NCI-H524 treated with DMSO at 0.1 percent for 48 hours (cell line): ENCODE measurements at regions not wholly inside any gene's neighbourhood (a gene's known extent, or its start where the extent isn't known, plus 50 kb on each side); places are given as distances from the start of the nearest gene placed in this dataset.

Experiments
- DNase-seq: peaks from one replicate; lab custom pipeline; 2025; lab: John Stamatoyannopoulos, UW

DNA sequence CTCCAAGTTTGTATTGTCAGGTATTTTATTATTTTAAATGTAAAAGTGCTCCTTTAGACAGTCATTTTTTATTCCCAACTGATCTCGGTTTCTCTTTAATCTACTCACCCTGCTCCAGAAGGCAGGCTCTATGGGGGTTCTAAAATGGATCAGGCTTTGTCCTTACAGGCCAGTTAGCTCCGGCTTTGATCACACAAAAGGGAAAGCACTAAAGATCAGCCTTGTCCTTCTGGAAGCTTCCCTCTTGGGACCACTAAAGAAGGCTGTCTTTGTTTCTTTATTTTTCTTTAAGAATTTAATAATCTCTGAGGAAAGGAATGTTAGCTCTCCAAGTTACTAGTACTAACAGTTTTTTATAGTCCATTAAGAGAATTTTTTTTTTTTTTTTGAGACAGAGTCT lies 560.5 kb upstream of the ZNF717 start:
- DNase-seq = no peak

DNA sequence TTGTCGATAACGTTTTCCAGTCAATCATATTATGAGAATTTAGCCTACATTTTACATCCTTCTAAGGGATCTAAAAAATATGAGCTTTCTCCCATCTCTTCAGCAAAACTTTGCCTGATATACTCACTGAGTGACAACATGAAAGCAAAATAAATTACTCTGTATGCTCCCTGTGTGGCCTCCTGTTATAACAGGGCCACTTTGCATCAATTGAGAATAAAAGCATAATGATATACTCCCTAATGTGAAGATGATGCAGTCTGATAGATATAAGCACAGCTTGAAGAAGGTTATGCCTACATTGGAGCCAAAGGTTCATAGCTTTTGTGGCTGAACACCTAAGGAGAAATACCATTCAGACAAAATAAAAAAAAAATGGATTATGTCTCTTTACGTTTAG lies 561.3 kb upstream of the ZNF717 start:
- no peak for DNase-seq

DNA sequence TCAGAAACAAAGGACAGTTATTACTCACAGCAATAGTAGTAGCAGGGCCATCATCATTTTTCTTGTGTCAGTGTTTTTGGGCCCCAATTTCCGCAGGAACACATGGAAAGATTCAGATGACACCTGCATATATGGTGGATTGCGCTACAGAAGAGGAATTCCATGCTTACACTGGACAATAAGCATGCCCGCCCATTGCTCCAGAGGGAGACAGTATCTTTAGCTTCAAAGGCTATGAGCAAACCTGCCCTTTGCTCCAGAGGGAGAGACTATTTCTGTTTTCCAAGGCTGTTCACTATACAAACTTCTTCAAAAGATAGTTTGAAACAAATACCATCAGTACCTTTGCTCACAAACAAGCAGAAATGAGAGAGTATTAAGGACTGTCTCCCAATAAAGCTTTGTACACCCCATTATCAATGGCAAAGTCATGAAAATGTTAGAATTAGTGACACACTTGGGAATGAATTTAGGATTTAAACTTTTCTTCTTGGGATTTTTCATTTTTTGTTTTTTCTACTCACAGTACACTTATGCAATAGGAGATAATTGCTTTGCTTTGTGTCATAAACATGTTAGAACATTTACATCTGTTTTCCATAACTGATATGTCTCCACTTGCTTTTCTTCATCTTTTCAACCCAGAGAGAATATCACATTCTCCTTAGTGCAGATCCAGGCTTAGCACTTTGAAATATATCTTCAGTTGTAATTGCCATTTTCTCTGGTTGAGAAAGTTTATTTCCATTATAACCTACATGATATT lies 564.5 kb upstream of the ZNF717 start:
- no peak for DNase-seq

DNA sequence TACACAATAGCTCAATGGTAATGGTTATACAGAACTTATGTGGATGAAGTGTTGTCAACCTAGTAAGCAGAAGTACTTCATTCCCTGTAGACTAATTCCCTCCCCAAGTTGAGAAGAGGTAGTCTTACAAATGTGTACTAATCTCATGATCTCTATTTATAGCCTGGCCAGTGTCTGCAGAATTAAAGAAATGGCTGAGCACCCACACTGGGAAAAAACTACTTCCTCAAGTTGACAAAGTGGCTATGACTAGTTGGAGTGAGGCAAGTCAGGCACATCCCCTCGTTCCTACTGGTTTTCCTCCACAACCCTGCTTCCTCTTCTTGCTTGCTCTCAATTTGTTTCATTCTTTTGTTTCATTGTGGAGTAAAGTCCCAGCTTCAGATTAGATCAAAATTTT lies 566.7 kb upstream of the ZNF717 start:
- no peak for DNase-seq

DNA sequence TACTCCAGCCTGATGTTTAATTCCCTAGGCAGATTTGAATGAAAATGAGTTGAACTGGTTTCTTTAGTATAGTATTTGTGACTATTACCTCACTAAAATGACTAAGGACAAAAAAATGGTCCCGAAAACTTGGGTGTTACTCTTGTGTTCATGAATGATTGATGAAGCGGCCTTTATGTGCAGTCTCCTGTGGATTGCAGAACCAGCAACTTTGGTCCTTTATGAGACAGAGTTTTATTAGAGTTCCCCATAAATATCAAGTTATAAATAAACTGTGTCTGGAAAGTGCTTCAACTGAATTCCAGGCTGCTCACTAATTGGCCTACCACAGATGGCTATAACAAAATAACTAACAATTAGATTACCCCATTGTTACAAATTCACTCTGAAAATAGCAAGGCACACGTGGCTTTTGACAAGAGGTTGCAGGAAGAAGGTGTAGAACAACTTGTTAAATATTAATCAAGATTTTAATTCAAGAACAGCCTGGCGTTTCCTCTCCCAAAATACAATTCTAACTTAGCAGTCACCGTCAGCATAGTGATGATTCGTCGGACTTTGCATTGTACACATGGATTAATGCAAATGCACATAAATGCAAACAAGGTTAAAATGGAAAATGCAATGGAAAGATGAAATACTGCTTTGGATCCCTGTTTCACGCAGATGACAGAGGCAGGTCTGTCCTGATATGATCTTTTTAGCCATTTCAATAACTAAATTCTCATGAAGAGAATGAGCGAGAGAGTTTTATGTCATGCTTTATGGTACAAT lies 567.3 kb upstream of the ZNF717 start:
- no peak for DNase-seq

DNA sequence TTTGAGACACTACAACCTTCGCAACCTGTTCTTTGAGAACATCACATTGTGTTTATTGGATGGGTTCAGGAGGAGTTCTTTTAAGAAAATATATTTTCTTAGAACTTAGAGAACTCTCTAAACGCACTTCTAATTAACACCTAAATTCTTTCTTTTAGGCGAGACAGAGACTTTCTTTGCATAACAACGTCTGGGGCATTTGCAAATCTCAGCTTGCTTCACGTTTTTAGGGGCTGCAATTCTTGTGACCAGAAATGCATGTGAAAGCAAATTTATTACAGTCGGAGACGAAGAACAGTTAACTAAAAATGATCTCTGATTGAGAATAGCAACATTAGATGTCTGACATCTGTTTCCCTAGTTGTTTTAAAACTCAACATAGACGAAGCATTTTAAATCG lies 568.3 kb upstream of the ZNF717 start:
- no peak for DNase-seq

DNA sequence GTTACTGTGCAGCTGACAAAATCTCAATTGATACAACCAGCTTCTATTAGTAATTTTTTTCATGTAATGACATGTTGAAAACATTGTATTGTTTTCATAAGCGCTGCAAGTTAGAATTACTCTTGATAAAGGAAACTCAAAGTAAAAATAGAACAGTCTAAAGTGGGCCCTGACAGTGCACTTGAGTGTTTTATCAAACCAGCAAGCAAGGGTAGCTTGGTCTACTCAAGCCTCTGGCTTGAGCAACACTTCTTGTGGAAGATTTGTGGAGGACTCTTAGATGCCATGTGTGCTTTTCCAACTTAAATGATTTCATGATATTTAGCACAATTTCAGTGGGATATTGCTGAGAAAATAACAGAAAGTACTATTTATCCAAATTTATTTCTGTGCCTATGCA lies 575.7 kb upstream of the ZNF717 start:
- no peak for DNase-seq

DNA sequence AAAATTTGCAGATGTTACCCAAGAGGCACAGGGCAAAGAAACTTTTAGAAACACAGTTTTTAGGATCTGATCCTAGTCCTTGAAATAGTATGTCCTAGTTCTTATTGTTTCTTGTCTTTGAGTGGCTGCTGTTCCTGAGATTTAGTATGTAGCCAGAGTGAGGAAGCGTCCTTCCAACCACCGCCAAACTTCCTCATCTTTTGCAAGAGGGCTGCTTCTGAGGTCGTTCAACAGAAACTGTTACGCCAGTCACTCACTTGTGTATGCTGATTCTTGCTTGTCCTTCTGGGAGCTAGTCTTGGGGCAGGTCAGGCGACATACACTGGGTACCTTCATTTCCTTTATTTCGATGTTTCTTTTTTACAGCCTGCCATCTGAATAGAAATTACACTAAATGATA lies 577.3 kb upstream of the ZNF717 start:
- DNase-seq = no peak

DNA sequence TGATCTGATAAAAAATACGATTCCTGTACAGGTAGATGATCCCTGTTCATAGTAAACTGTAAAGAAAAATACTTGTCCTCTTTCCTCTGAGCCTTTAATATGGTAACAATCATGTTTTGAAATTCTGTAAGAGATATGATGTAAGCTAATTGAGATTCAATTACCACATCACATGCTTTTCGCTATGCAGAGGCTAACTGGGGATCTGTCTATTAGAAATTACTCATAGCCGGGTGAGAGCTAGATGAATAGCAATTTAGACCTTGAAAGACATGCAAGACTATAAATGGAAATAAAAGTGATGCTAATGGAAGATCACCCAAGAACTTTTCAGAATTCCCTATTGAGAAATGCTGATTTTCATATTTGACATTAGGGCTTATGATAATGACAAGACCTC lies 579.9 kb upstream of the ZNF717 start:
- DNase-seq = no peak

DNA sequence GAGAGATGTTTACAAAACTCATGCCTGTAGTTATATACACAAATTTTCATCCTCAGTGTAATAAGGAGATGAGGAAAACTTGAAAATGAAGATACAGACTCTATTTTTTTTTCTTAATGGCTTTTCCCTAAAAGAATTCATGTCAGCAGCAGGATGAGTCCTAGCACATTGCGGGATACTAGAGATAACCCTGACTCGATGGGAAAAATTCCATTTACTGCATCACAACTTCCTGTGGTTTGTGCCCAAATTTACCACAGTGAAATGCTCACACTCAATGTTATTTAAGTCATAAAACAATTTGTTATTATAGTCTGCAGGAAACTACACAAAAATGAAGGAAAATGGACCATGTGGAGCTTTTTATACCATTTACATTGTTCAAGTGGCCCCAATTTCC lies 581.9 kb upstream of the ZNF717 start:
- DNase-seq = no peak

DNA sequence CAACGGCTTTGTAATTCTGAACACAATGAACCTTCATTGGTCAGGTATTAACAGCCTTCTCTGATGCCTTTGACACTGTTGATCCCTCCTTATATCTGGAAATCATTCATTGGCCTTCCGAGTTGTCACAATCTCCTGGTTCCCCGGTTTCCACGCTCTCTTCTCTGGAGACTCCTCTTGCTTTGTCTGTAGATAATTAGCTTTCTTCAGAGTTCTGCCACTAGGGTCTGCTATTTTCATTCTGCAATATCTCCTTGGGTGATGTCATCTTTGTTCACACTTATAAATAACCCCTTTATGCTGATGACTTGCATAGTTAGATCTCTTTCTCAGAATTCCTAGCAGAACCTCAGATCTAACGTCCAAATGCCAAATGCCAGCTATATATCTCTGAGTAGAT lies 583.8 kb upstream of the ZNF717 start:
- no peak for DNase-seq

DNA sequence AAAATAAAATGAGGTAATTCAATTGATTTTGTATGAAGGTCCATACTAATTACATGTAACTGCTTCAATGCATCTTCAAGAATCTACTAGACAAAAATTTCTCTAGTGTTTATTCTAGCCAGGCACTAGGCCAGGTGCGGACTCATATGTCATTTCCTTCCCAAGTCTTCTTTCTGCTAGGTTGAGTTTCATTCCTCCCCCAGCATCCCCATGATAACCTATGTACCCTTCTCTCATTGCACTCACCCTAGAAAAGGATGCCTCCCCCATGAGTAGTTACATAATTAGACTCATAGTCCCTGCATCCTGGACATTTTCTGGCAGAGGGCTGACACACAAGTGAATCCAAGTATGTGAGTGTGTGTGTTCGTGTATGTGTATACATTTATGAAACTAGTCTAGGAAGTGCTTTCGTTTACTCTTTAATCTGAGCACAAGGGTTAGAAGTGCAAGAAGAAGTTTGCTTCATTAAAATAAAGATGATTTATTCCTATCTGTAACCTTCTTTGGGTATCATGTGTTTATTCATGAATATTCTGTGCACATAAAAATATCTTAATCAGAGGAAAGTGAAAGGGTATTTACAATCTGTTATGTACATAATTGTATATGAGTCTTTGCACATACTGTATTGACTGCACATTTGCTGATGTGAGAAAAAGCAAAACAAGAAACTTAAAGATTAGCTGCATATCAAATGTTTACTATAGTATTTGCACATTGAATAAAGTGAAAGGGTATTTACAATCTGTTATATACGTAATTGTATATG lies 585.6 kb upstream of the ZNF717 start:
- DNase-seq = no peak

DNA sequence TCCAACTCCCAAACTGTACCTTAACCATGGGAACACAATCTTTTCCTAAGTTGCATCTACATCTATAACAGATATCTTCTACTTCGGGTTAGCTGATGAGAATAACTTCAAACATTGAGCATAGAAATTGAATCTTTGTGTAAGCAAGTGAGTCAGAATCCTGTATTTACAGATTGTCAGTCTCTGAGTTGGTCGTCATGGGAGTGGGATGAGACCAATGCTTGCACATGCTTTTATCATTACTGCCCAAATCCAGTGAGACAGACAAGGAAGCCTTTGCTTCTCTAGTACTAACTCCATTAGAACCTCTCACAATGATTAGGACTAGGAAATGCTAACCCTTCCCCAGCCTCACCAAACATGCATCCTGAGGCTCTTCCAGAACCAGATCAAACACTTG lies 587.1 kb upstream of the ZNF717 start:
- no peak for DNase-seq

DNA sequence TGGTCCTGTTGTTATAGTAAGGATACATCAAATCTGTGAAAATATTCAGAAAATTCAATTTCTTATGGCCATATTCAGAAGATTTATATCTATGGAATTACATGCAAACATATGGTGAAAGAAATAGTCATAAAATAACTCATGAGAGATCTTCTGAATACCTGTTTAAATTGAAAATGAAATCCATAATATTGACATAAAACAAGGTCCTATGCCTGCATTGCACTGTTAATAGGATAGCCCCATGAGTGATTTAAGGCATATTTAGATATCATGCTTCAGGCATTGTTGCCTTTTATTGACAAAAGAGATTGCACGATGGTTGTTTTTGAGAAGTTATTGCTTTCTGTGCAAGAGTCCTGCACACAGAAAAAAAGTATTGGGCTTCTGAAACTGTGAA lies 591.7 kb upstream of the ZNF717 start:
- DNase-seq = no peak

DNA sequence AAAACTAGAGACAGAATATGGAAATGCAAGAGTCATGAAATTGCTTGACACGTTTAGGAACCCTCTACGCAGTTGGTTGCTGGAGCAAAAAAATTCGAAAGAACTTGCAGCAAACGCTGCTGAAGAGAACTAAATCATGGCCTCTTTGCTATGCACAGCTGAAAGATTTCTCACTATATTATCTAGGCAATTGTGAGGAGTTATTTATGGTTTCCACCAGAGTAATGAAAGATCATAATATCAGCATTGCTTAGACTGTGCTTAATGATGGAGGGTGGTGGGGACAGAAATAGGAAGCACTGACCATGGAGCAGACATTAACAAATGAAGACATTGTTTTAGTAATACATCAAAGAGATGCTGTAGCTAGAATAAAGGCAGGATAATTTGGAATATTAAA lies 593.4 kb upstream of the ZNF717 start:
- DNase-seq = no peak

DNA sequence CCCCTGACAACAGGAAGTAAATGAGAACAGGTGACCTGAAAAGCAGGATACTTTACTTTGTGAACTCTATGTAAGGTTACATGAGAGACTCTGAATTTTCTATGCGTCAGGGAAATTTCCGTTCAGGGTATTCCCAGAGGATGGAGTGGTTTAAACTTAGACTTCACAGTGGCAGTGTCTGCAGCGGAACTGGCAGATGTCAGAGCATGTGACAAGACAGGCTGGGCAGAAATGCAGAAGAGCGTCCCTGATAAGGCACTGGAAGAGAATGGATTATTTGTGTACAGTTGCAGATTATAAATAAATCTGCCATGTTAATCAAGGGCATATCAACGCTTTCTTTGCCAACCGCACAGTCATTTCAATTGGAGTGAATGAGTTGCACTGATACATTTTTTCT lies 598.4 kb upstream of the ZNF717 start:
- DNase-seq = peak; percentile 9

DNA sequence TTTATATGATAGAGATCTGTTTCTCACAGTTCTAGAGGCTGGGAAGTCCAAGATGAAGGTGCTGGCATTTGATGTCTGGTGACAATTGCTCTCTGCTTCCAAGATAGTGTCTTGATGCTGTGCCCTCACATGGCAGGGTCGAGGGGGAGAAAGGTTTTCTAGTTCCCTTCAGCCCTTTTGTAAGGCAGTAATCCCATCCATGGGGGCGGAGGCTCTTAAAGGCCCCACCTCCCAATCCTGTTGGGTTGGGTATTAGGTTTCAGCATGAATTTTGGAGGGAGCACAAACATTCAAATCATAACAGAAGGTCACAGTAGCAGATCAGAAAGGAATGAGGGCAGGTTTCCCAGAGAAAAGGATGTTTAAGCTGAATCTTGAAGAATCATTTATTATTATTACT lies 601.7 kb upstream of the ZNF717 start:
- DNase-seq = no peak

DNA sequence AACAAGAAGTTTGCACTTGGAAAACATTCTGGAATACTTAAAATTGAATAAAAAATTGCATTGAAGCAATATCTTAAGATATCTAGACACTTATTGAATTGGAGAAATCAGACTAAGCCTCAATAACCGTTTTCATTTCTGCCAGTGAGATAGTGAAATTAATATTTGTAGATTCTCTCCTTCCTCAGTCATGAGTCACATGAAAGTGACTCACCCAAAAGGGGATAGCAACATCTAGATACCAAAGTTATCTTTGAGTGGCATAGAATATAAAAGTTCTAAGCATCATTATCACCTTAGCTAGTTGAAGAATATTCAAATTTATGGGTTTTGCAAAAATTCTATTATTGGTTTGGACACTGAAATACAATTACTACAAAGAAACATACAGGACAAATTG lies 614.8 kb upstream of the ZNF717 start:
- DNase-seq = no peak

DNA sequence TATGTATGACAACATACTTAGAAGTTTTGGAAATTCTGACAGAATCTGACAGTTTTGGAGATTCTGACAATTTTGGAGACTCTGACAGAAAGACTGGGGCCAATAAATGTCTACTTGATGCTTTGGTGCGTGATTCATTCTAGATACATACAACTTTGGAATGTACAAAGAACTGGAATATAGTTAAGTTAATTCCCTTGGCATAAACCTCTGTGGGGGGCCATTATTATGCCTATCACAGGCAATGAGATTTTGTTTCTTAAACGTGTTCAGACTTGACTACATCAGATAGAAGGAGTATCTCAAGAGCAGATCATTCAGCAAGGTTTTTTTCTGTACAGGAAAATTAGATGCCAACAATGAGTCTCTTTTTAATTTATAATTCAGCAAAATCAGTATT lies 617.6 kb upstream of the ZNF717 start:
- no peak for DNase-seq

DNA sequence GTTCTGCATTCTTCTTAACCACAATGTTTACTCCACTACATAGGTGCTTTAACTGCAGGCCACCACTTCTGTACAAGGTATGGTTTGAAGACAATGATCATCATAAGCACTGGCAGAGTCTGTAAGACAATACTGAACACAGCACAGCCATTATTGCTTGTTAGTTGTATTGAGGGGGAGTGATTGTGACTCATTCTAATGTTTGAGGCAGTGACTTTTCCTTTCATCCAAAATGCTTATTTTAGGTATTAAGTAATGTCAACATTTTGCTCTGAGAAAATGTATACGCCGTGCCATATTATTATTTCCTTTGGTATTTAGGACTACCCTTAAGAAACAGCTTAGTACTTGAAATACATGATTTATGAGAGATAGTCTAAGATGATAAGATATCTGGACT lies 618.2 kb upstream of the ZNF717 start:
- no peak for DNase-seq

DNA sequence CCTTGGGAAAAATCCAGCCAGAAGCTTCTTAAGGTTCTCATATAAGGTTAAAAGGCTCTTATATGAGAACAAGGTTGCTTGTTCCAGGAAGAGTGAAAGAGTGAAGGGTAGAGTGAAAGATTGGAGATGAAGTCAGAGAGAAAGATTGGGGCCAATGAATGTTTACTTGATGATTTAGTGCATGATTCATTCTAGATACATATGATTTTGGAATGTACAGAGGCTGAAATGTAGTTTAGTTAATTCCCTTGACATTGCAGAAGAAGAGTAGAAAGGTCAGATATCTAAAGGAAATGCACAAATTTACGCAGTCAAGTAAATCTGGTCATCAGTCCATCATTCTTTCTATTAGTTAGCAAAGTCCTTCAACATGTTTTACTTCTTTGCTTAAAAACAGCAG lies 619.8 kb upstream of the ZNF717 start:
- DNase-seq = no peak

DNA sequence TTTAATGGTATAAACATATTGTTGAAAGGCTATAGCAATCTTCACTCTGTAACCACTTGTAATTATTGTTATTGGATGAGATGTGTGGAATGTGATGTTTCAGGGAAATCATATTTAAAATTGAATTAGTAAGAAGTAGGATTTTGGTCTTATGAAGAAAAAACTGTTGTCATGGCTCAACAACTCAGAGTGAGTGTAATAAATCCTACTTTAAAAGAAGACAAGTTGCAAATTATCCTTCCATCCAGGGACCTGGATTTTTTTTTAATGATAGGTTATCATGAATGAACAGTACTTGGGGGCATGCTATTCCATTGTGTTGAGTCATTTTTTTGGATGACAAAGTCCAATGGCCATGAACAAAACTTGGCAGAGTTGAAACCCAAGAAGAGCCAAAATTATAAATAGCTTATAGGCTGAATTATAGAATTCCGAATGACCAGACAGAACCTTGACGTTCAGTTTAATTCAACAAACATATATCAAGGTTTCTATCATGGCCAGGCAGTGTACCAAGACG lies 625.5 kb upstream of the ZNF717 start:
- DNase-seq = no peak

DNA sequence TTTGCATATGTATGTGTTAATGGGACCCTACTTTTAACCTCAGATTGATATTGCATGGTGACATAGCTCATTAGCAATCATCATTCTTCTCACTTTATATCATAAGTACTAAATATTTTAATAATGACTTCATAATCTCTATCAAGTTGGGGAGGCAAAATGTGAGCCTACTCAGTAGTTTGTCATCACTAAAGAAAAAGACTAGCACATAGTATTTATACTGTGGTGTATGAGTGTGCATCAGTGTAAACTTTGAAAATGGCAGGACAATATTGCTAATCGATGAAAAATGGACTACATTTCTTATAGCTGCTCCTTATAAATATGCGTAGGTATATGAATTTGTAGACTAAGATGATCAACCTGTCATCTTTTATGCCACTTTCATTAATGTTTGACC lies 624.5 kb upstream of the ROBO2 start:
- DNase-seq = no peak
